Caco-2 (cell line): ENCODE measurements at regions not wholly inside any gene's neighbourhood (a gene's known extent, or its start where the extent isn't known, plus 50 kb on each side); places are given as distances from the start of the nearest gene placed in this dataset.

Experiments used
- BruUV-seq: library from RNA; stranded (reverse); fragments of 400-500 nt; replicated peaks from 2 replicates; lab custom pipeline; 2021; lab: Mats Ljungman, UMichigan
- CTCF ChIA-PET: fragments of 300-600 bp; sonication (Branson Sonifier 250); formaldehyde crosslinking; loops from one replicate; lab custom pipeline; 2022; ENCODE audit warnings: antibody characterized with exemption; lab: Charles Lee
- POLR2A ChIA-PET: fragments of 300-600 bp; sonication (Branson Sonifier 250); formaldehyde crosslinking; loops from one replicate; lab custom pipeline; 2022; ENCODE audit warnings: antibody characterized with exemption; lab: Charles Lee
- DNase-seq, 2 experiments: peaks; one replicate each; pipeline versions ENCODE4 v3.0.0 to v3.0.0-alpha.2; 2020 to 2022
- H3K27me3 ChIP-seq: replicated peaks from 2 replicates; pipeline ENCODE4 v1.6.0; 2011; ENCODE audit warnings: low read length; ENCODE audit not compliant: control insufficient read depth, insufficient read depth
- H3K36me3 ChIP-seq: 2 replicates; pipeline ENCODE4 v1.5.1; 2011; ENCODE audit warnings: low read length; ENCODE audit not compliant: control insufficient read depth, insufficient read depth
- H3K4me1 ChIP-seq: fragments of 250-450 bp; sonication (Bioruptor Pico); 2 replicates; pipeline ENCODE4 v1.5.1; 2020; ENCODE audit warnings: mild to moderate bottlenecking
- H3K4me3 ChIP-seq: 2 replicates; pipeline ENCODE4 v1.5.1; 2011; ENCODE audit warnings: low read depth, mild to moderate bottlenecking, control low read depth, low read length
- H3K9me3 ChIP-seq: fragments of 250-450 bp; sonication (Bioruptor Pico); 2 replicates; pipeline ENCODE4 v1.5.1; 2020; ENCODE audit warnings: mild to moderate bottlenecking, moderate library complexity
- H3K27ac Mint-ChIP-seq: one replicate; pipeline ENCODE4 v1.8.0; 2022; ENCODE audit warnings: mixed read lengths; ENCODE audit not compliant: unreplicated experiment
- H3K27me3 Mint-ChIP-seq: one replicate; pipeline ENCODE4 v1.8.0; 2022; ENCODE audit warnings: mixed read lengths; ENCODE audit not compliant: insufficient read depth, unreplicated experiment
- H3K36me3 Mint-ChIP-seq: one replicate; pipeline ENCODE4 v1.8.0; 2022; ENCODE audit warnings: mild to moderate bottlenecking, mixed read lengths; ENCODE audit not compliant: insufficient read depth, unreplicated experiment
- H3K4me1 Mint-ChIP-seq: one replicate; pipeline ENCODE4 v1.8.0; 2022; ENCODE audit warnings: low read depth, mixed read lengths; ENCODE audit not compliant: unreplicated experiment
- H3K4me3 Mint-ChIP-seq: one replicate; pipeline ENCODE4 v1.8.0; 2022; ENCODE audit warnings: mild to moderate bottlenecking, moderate library complexity, mixed read lengths; ENCODE audit not compliant: unreplicated experiment
- H3K9me3 Mint-ChIP-seq: one replicate; pipeline ENCODE4 v1.8.0; 2022; ENCODE audit warnings: mixed read lengths; ENCODE audit not compliant: unreplicated experiment
- CTCF ChIP-seq, 2 experiments: fragments of 200-600 bp in 1 of 2; IDR thresholded peaks; 1 replicate in 1 of 2; 2 replicates in 1 of 2; pipeline versions ENCODE4 v1.5.1 to v1.8.0; 2011 to 2022; ENCODE audit warnings: antibody characterized with exemption in 1 of 2, control low read depth in 1 of 2, inconsistent platforms in 1 of 2, low read depth in 1 of 2, low read length in 1 of 2, mild to moderate bottlenecking in 1 of 2, moderate library complexity in 1 of 2; ENCODE audit not compliant: insufficient read depth in 1 of 2, severe bottlenecking in 1 of 2, unreplicated experiment in 1 of 2
- intact Hi-C: fragments of 100-400 bp; cut with micrococcal nuclease; formaldehyde crosslinking; loops from one replicate; pipeline ENCODE4 v1.10.0; 2022; ENCODE audit not compliant: unreplicated experiment

DNA sequence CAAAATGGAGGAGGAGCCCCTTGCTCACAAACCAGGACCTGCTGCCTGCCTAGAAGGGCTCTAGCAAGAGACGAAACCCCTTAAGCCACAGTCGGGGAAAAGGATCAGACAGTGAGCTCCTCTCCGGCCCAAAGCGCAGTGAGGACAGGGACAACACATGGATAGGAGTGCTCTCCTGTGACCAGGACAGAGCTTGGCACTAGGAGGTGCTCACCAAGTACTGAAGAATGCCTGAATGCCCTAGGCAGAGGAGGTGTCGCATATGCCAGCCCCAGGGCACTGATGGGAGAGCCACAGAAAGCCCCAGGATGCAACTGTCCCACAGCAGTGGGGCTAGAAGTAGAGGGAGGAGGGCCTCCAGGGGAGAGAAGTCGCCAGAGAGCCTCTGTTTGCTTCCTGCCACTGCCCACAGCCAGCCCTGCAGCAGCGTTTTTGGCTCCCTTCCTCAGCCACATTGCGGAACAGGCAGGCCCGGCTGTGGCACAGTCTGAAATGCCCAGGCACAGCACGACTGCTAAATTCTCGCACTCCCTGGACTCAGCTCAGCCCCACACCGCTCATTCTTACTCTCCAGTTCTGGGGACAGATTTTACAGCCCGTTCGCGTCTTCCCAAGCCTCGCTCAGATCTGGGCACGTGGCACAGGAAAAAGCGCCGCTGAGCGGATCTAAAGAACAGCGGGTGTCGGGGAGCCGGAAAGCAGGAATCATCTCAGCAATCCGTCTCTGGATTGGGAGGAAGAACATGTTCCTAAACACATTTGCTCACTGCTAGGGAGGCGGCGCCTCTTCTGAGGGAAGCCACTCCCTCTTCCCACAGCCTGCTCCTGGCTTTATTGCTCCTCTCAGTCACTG, 98.7 kb upstream of the POU3F3 start:
- no peak for TF ChIP-seq CTCF (IDR thresholded peaks at IDR 0.05; ENCODE audit: insufficient read depth in 1 of 2, low read depth in 1 of 2, low read length in 1 of 2, severe bottlenecking in 1 of 2, unreplicated experiment in 1 of 2)
- BruUV-seq: no TSS peak
- Mint-ChIP-seq H3K27me3 (peaks cover 23% of the 10 kb centered on the region), H3K4me3 (no peak overlapping the region), H3K9me3 (no peaks in the 10 kb centered on the region), H3K4me1 (no peaks in the 10 kb centered on the region), H3K36me3 (no peaks in the 10 kb centered on the region), H3K27ac (no peak overlapping the region)
- Histone ChIP-seq H3K4me1 (no peaks in the 10 kb centered on the region), H3K36me3 (no peaks in the 10 kb centered on the region), H3K4me3 (no peak overlapping the region), H3K27me3 (no peaks in the 10 kb centered on the region), H3K9me3 (no peaks in the 10 kb centered on the region)
- no peak for DNase-seq
- intact Hi-C loops: no loop called here
- ChIA-PET POLR2A (no interaction called here), CTCF (no interaction called here)

- BruUV-seq: no TSS peak
- Histone ChIP-seq H3K27me3 (no peaks in the 10 kb centered on the region), H3K9me3 (no peaks in the 10 kb centered on the region), H3K36me3 (no peaks in the 10 kb centered on the region), H3K4me3 (no peak overlapping the region), H3K4me1 (no peaks in the 10 kb centered on the region)
- TF ChIP-seq CTCF (IDR thresholded peaks at IDR 0.05; ENCODE audit: insufficient read depth in 1 of 2, low read depth in 1 of 2, low read length in 1 of 2, severe bottlenecking in 1 of 2, unreplicated experiment in 1 of 2): no peak
- Mint-ChIP-seq H3K4me1 (no peaks in the 10 kb centered on the region), H3K27ac (no peak overlapping the region), H3K27me3 (peaks cover 25% of the 10 kb centered on the region), H3K4me3 (no peak overlapping the region), H3K9me3 (no peaks in the 10 kb centered on the region), H3K36me3 (no peaks in the 10 kb centered on the region)
- ChIA-PET CTCF (no interaction called here), POLR2A (no interaction called here)
- no peak for DNase-seq
- intact Hi-C loops: no loop called here
Measured at GRCh38 chr2:104756118-104756517, 97.8 kb upstream of the POU3F3 start.

GRCh38 chr2:104757056-104757455, 96.9 kb upstream of the POU3F3 start:
- H3K27ac Mint-ChIP-seq: no peak overlapping the region
- no peak for TF ChIP-seq CTCF (IDR thresholded peaks at IDR 0.05; ENCODE audit: insufficient read depth in 1 of 2, low read depth in 1 of 2, low read length in 1 of 2, severe bottlenecking in 1 of 2, unreplicated experiment in 1 of 2)
- H3K9me3 ChIP-seq: no peaks in the 10 kb centered on the region
- no peak overlapping the region for H3K4me3 Mint-ChIP-seq
- no peaks in the 10 kb centered on the region for H3K9me3 Mint-ChIP-seq
- no peak for DNase-seq
- intact Hi-C loops: no loop called here
- no peaks in the 10 kb centered on the region for H3K36me3 Mint-ChIP-seq
- BruUV-seq: no TSS peak
- no peaks in the 10 kb centered on the region for H3K4me1 ChIP-seq
- H3K27me3 Mint-ChIP-seq: peaks cover 24% of the 10 kb centered on the region
- ChIA-PET CTCF (no interaction called here), POLR2A (no interaction called here)
- no peaks in the 10 kb centered on the region for H3K36me3 ChIP-seq
- H3K4me3 ChIP-seq: no peak overlapping the region
- H3K4me1 Mint-ChIP-seq: no peaks in the 10 kb centered on the region
- no peaks in the 10 kb centered on the region for H3K27me3 ChIP-seq
